Ishikawa (cell line): ENCODE measurements at regions not wholly inside any gene's neighbourhood (a gene's known extent, or its start where the extent isn't known, plus 50 kb on each side); places are given as distances from the start of the nearest gene placed in this dataset.

Experiments
- CREB1 ChIP-seq: IDR thresholded peaks from 2 replicates; pipeline ENCODE4 v1.6.1; 2012; ENCODE audit warnings: low read depth
- EGR1 ChIP-seq: IDR thresholded peaks from 2 replicates; pipeline ENCODE4 v1.6.1; 2012
- EP300 ChIP-seq: IDR thresholded peaks from 2 replicates; pipeline ENCODE4 v1.6.1; 2012; ENCODE audit warnings: borderline replicate concordance
- FOXM1 ChIP-seq: IDR thresholded peaks from 2 replicates; pipeline ENCODE4 v1.6.1; 2012; ENCODE audit warnings: low read depth, borderline replicate concordance
- MAX ChIP-seq: IDR thresholded peaks from 2 replicates; pipeline ENCODE4 v1.6.1; 2012
- REST ChIP-seq: IDR thresholded peaks from 2 replicates; pipeline ENCODE4 v1.6.1; 2012; ENCODE audit warnings: low read depth, mild to moderate bottlenecking
- TAF1 ChIP-seq: IDR thresholded peaks from 2 replicates; pipeline ENCODE4 v1.6.1; 2012; ENCODE audit warnings: low read depth, mild to moderate bottlenecking
- TCF12 ChIP-seq: IDR thresholded peaks from 2 replicates; pipeline ENCODE4 v1.6.1; 2012; ENCODE audit warnings: low read depth
- TEAD4 ChIP-seq: IDR thresholded peaks from 2 replicates; pipeline ENCODE4 v1.6.1; 2012

- TF ChIP-seq TAF1 = no peak
- TF ChIP-seq REST = no peak
- no peak for TF ChIP-seq FOXM1
- no peak for TF ChIP-seq EP300
- no peak for TF ChIP-seq EGR1
- TF ChIP-seq TCF12 = no peak
- no peak for TF ChIP-seq CREB1
- no peak for TF ChIP-seq TEAD4
- no peak for TF ChIP-seq MAX
Observed at GRCh38 chr2:5984273-5984655, 292.1 kb downstream of the SOX11 start.
